GM18505 (cell line): ENCODE measurements at regions not wholly inside any gene's neighbourhood (a gene's known extent, or its start where the extent isn't known, plus 50 kb on each side); places are given as distances from the start of the nearest gene placed in this dataset.

Experiments
- ATAC-seq: cut with Tn5 transposase; IDR thresholded peaks from one replicate; pipeline ENCODE4 v1.9.1; 2021; ENCODE audit not compliant: unreplicated experiment
- POLR2A ChIP-seq: IDR thresholded peaks from 4 replicates; pipeline ENCODE4 v1.6.1; 2011; ENCODE audit warnings: borderline replicate concordance; ENCODE audit not compliant: insufficient read depth, insufficient read length; ENCODE audit errors: extremely low read depth

- no peak for TF ChIP-seq POLR2A
- ATAC-seq, result no peak
Measured at GRCh38 chrX:42102586-42103282, 179.4 kb upstream of the CASK start.

- no peak for ATAC-seq
- TF ChIP-seq POLR2A, result no peak
Measured at GRCh38 chrX:42098900-42099299, 175.5 kb upstream of the CASK start.

DNA sequence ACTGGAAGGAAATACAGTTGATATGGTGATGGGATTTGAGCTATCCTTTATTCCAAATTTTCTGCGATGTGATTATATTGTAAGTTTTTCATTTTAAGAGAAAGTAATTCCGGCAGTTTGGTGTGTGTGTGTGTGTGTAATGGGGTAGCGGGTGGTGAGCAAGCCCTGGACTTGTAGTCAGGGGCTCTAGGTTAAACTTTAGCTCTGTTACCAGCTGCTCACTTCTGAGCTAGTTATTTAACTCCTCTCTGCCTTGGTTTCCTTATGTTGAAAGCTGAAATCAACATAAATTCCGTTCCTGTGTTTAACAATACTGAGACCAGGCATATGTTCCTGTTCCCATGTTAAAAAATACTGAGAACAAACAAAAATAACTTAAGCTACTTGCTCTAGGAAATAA is 174.1 kb upstream of the CASK start:
- no peak for ATAC-seq
- no peak for TF ChIP-seq POLR2A

- no peak for ATAC-seq
- TF ChIP-seq POLR2A, result no peak
Measured at GRCh38 chrX:42096265-42096920, 173.0 kb upstream of the CASK start.

DNA sequence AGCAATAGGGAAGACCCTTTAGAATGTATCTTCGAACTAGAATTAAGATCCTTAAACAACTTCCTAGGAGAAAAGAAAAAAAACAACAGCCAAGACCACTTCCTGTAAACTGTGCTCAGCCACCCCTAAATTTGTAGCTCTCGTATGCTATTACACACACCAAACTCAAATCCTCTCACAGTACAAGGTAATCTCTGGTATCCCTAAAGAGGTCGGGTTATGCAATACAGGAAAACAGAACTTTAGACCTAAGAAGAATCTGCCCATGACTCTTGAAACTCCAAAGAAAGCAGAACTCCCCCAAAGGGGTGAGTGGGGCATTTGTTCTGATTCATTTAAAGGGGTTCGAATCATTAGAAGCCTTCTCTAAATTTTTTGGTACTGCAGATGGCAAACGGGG is 170.9 kb upstream of the CASK start:
- TF ChIP-seq POLR2A, result no peak
- no peak for ATAC-seq

DNA sequence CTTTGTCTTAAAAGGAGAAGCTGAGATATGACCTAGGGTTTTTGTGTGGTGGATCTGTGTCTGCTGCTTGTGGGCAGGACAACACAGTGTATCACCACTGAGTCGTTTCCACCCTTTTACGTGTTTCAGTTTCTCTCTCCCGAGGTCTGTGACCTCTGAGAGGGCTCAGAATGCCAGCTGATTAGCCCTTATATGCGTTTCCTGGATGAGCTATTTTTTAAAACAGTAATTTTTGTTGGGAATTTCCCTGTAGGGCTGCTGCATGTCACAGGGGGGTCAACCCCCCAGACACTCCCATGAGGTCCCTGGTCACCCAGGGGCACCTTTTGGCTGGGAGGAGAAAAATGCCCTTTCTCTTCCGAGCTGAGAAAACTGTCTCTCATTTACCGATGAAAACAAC is 170.4 kb upstream of the CASK start:
- no peak for TF ChIP-seq POLR2A
- no peak for ATAC-seq

- no peak for ATAC-seq
- TF ChIP-seq POLR2A, result no peak
Measured at GRCh38 chrX:42090395-42090794, 167.0 kb upstream of the CASK start.

DNA sequence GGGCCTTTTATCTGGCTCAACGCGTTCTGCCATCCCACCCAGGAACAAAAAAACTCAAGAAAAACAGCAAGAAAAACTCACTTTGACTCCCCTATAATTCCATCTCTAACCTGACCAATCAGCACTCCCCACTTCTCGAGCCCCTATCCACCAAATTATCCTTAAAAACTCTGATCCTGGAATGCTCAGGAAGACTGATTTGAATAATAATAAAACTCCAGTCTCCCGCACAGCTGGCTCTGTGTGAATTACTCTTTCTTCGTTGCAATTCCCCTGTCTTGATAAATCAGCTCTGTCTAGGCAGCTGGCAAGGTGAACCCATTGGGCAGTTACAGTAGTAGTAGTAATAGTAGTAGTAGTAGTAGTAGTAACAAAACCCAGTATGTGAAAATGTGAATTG is 165.7 kb upstream of the CASK start:
- TF ChIP-seq POLR2A, result no peak
- ATAC-seq, result no peak

- ATAC-seq, result no peak
- TF ChIP-seq POLR2A, result no peak
Measured at GRCh38 chrX:42087960-42088359, 164.6 kb upstream of the CASK start.

GRCh38 chrX:42085836-42086235 is 162.5 kb upstream of the CASK start:
- ATAC-seq, result no peak
- no peak for TF ChIP-seq POLR2A

DNA sequence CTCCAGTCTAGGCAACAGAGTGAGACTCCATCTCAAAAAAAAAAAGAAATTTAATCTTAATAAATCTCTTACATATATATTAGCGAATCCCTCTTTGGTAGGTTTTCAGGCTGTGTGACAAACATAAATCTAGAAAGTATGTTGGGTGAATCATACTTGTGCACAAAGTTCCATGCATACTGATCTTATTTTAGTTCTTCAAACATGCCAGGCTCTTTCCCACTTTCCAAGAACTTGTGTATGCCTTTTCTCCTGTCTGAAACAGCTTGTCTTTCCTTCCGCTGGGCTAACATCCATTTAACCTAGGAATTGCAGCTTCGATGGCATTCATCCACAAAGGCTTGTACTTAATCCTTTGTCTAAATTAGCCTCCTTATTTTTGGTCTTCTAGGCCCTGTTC is 156.6 kb upstream of the CASK start:
- TF ChIP-seq POLR2A, result no peak
- ATAC-seq, result no peak

DNA sequence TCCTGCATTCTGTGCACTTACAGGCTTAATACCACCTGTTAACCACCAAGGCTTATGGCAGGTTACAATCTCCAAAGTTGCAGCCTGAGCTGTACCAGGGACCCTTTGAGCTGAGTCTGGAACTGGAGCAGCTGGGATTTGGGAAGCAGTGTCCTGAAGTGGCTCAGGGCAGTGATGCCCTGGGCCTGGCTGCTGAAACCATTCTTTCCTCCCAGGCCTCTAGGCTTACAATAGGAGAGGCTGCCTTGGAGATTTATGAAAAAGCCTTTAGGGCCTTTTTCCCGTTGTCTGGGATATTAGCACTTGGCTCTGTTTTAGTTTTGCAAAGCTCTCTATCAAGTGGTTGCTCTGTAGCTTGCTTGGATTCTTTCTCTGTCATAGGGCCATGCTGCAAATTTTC is 154.3 kb upstream of the CASK start:
- no peak for TF ChIP-seq POLR2A
- ATAC-seq, result no peak

GRCh38 chrX:42075032-42075431 is 151.7 kb upstream of the CASK start:
- TF ChIP-seq POLR2A, result no peak

GRCh38 chrX:42073448-42073847 is 150.1 kb upstream of the CASK start:
- ATAC-seq, result no peak
- no peak for TF ChIP-seq POLR2A

More at GRCh38 chrX:42075032-42075431, 151.7 kb upstream of the CASK start:
- no peak for ATAC-seq

DNA sequence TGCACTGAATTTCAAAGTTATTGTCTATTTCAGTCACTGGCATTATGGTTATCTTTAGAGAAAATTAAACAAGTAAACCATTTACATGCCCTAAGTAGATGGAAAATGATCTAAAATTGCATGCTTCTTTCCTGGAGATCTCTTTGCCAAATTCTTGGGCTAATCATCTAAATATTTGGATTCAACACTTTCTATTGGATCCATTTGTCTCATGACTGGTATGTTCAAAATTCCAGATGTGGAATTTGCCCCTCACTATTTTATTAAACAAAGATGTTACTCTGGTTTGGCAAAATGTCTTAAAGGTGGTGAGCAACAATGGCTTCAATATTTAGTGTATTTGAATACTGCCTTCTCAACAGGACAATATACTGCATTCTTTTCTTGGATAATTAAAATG is 147.5 kb upstream of the CASK start:
- no peak for ATAC-seq

GRCh38 chrX:42054256-42054655 is 130.9 kb upstream of the CASK start:
- ATAC-seq, result no peak
- TF ChIP-seq POLR2A, result no peak

More for the DNA sequence above, 147.5 kb upstream of the CASK start:
- no peak for TF ChIP-seq POLR2A

DNA sequence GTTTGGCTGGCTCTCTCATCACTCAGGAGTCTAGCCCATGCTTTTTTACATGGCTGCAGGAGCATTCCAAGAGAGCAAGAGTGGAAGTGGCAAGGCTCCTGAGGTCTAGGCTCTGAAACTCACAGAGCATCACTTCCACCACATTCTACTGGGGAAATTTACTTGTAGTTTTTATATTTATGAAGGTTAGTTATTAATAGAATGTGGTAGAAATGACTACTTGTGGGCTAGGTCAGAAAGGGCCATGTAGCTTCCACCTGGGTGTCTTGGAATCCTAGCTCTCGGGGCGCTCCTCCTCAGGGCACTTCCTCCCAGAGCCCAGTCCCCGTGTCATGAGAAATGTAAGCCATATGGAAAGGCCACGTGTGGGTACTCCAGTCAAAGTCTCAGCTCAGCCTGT is 127.0 kb upstream of the CASK start:
- no peak for TF ChIP-seq POLR2A
- no peak for ATAC-seq
